Brain microvascular endothelial cell (primary cell): ENCODE measurements at regions not wholly inside any gene's neighbourhood (a gene's known extent, or its start where the extent isn't known, plus 50 kb on each side); places are given as distances from the start of the nearest gene placed in this dataset.

Experiments
- DNase-seq: peaks from one replicate; pipeline ENCODE4 v3.0.0-alpha.2; 2020
- H3K27ac ChIP-seq: fragments of 250-450 bp; sonication (Bioruptor Pico); 2 replicates; pipeline ENCODE4 v1.5.1; 2020; ENCODE audit warnings: mild to moderate bottlenecking, moderate library complexity
- H3K27me3 ChIP-seq: fragments of 250-450 bp; sonication (Bioruptor Pico); replicated peaks from 2 replicates; pipeline ENCODE4 v1.5.1; 2020; ENCODE audit warnings: mild to moderate bottlenecking
- H3K36me3 ChIP-seq: fragments of 250-450 bp; sonication (Bioruptor Pico); replicated peaks from 2 replicates; pipeline ENCODE4 v1.5.1; 2020; ENCODE audit warnings: mild to moderate bottlenecking
- H3K4me3 ChIP-seq: 2 replicates; pipeline ENCODE4 v1.5.1; 2011; ENCODE audit warnings: low read depth, mild to moderate bottlenecking, control low read depth, low read length, moderate library complexity
- in situ Hi-C: cut with HindIII; loops from 2 replicates; pipeline ENCODE4 v1.10.0; 2017; ENCODE audit warnings: low sequenced_read_pairs, low pct_ligation_motif_present
- TF ChIP-seq, protein P1 (sequence below): IDR thresholded peaks from 2 replicates; pipeline ENCODE4 v1.5.1; 2011; ENCODE audit warnings: low read depth, mild to moderate bottlenecking, moderate library complexity, low read length, control low read depth, inconsistent platforms; ENCODE audit errors: missing control alignments

DNA sequence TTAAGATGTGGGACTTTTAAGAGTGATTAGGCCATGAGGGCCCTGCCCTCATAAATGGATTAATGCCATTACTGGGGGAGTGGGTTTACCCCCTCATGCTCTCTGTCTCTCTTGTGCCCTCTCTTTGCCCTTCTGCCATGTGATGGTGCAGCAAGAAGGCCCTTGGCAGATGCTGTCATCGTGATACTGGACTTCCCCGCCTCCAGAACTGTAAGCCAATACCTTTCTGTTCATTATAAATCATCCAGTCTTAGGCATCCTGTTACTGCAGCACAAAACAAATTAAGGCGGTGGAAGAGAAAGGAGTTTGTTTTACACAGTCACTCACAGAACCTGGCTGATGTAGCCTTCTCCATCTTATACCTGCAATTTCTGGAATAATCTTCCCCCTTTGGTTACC is 360.3 kb upstream of the TBL1XR1 start:
- no peak for DNase-seq
- H3K4me3 ChIP-seq: no peak overlapping the region
- H3K27ac ChIP-seq: no peak overlapping the region
- no peaks in the 10 kb centered on the region for H3K27me3 ChIP-seq
- in situ Hi-C loops: no loop called here
- H3K36me3 ChIP-seq: no peaks in the 10 kb centered on the region
- TF ChIP-seq, protein P1, sequence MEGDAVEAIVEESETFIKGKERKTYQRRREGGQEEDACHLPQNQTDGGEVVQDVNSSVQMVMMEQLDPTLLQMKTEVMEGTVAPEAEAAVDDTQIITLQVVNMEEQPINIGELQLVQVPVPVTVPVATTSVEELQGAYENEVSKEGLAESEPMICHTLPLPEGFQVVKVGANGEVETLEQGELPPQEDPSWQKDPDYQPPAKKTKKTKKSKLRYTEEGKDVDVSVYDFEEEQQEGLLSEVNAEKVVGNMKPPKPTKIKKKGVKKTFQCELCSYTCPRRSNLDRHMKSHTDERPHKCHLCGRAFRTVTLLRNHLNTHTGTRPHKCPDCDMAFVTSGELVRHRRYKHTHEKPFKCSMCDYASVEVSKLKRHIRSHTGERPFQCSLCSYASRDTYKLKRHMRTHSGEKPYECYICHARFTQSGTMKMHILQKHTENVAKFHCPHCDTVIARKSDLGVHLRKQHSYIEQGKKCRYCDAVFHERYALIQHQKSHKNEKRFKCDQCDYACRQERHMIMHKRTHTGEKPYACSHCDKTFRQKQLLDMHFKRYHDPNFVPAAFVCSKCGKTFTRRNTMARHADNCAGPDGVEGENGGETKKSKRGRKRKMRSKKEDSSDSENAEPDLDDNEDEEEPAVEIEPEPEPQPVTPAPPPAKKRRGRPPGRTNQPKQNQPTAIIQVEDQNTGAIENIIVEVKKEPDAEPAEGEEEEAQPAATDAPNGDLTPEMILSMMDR: no peak

DNA sequence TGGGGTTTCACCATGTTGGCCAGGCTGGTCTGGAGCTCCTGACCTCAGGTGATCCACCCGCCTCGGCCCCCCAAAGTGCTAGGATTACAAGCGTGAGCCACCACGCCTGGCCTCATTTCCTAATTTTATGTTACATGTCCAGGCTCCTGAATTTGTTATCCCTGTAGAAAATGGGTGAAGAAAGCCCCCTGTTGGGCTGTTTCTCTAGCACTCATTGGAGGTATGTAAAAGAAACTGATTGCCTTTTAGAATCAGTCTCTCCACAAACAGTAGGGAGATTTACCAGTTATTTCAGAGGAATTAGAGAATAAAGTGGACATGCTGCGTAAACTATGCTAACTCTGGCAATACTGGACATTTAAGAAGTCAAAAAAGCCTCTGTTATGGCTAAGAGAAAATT is 364.1 kb upstream of the TBL1XR1 start:
- Histone ChIP-seq H3K27me3 (no peaks in the 10 kb centered on the region), H3K4me3 (no peak overlapping the region), H3K36me3 (no peaks in the 10 kb centered on the region), H3K27ac (no peak overlapping the region)
- TF ChIP-seq, protein P1: no peak
- in situ Hi-C loops: no loop called here
- DNase-seq: no peak

DNA sequence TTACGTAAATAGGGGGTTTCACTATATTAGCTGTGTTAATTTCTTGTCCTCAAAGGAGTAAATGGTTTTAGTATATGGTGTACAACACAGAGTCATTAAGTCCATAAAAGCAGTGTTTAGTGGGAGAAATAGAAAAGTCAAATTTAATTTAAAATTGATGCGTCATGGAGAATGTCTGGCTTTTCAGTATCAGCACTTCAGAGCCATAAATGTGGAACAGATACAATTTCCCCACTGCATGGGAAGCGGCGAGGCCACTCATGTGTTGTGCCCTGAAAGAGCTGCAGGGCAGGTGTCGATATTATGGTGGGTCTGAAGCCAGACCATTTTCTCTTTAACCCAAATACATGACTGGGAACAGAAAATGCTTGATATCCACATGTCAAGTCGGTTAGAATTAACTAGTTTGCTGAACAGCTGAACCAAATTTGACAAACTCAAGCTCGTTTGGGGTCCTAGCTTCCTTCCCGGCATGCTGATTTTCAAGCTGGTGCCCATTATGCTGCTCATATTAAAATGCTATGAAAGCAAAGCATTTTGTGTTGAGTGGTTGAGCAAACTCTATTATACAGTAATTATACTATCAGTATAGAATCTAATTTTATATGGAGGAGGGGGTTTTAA is 364.6 kb upstream of the TBL1XR1 start:
- Histone ChIP-seq H3K36me3 (no peaks in the 10 kb centered on the region), H3K27me3 (no peaks in the 10 kb centered on the region), H3K27ac (no peak overlapping the region), H3K4me3 (no peak overlapping the region)
- in situ Hi-C loops: no loop called here
- TF ChIP-seq, protein P1: no peak
- no peak for DNase-seq

DNA sequence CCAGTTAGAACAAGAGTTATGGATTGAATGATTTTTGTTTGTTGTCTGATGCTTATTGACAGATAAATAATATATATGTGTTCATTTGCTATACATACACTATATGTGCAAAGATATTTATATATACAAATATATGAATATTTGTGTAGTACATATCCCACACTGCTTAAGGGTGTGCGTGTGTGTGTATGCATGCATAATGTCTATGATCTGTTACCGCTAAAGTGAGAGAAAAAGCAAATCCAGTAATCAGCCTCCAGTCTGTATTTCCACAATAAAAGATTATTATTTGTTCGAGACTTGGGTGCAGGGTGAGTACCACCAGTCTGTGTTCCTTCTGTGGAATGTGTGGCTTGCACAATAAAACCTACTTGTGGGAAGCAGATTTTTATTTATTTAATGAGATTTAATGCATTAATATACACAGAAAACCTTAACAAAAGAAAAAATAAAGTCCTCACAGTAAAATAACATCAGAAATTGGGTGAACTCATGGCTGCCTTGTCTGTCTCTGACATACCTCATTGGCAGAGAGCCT is 366.0 kb upstream of the TBL1XR1 start:
- in situ Hi-C loops: no loop called here
- Histone ChIP-seq H3K27me3 (no peaks in the 10 kb centered on the region), H3K36me3 (no peaks in the 10 kb centered on the region), H3K4me3 (no peak overlapping the region), H3K27ac (no peak overlapping the region)
- no peak for DNase-seq
- TF ChIP-seq, protein P1: no peak

DNA sequence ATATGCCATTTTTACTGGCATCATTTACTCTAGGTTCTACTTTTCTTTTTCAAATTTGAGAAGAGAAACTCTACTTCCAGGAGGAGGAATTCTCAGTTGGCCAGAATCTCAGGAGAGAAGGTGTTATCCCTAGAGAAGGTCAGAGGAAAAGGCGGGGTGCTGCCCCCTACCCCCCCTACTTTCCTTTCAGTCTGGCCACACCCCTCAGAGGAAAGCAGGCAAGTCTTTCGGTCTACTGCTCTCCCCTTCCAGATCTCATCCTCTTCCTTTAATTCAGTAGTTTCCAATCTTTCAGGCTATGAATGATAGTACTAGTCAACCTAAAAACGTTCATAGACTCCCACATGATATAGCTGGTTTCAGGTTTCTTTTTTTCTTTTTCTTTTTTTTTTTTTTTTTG is 366.5 kb upstream of the TBL1XR1 start:
- in situ Hi-C loops: no loop called here
- Histone ChIP-seq H3K4me3 (no peak overlapping the region), H3K27me3 (no peaks in the 10 kb centered on the region), H3K36me3 (no peaks in the 10 kb centered on the region), H3K27ac (no peak overlapping the region)
- no peak for DNase-seq
- TF ChIP-seq, protein P1: no peak

DNA sequence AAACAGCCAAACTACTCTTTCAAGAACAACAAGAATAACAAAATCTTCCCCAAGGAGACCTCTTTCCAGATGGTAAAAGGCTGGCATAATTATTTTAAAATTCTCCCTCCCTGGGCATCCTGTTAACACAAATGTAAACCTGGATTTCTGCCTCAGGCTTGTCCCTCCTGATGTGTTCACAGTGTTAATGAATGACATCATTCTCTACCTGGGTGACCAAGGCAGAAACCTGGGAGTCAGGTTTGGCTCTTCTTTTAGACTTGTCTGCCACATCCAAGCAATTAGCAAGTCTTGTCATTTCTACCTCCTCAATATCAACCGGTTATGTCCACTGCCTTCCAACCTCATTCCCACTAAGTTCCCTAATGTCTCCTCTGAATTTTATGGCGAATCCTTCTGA is 368.7 kb upstream of the TBL1XR1 start:
- TF ChIP-seq, protein P1: no peak
- no peak for DNase-seq
- Histone ChIP-seq H3K4me3 (no peak overlapping the region), H3K27me3 (no peaks in the 10 kb centered on the region), H3K36me3 (no peaks in the 10 kb centered on the region), H3K27ac (no peak overlapping the region)
- in situ Hi-C loops: no loop called here
